ENCODE measurements at regions not wholly inside any gene's neighbourhood (a gene's known extent, or its start where the extent isn't known, plus 50 kb on each side); places are given as distances from the start of the nearest gene placed in this dataset.

- peak; percentile 98 for DNase-seq (ENCODE audit: low read depth, low spot score)
- in situ Hi-C loops (cut with HindIII; ENCODE audit: low sequenced_read_pairs), result no loop called here
- no peak for TF ChIP-seq CTCF (IDR thresholded peaks at IDR 0.05; ENCODE audit: low read depth, low read length)
- no peak overlapping the region for H3K4me3 ChIP-seq (ENCODE audit: low read depth, low read length)
These were observed 392.7 kb upstream of the TBL1XR1 start for GRCh38 chr3:177589911-177590381.

- peak; percentile 66 for DNase-seq (ENCODE audit: low read depth, low spot score)
- in situ Hi-C loops (cut with HindIII; ENCODE audit: low sequenced_read_pairs), result no loop called here
- no peak for TF ChIP-seq CTCF (IDR thresholded peaks at IDR 0.05; ENCODE audit: low read depth, low read length)
These were observed 393.5 kb upstream of the TBL1XR1 start for GRCh38 chr3:177590826-177591225.

GRCh38 chr3:177591379-177591778, 394.1 kb upstream of the TBL1XR1 start:
- TF ChIP-seq CTCF (IDR thresholded peaks at IDR 0.05; ENCODE audit: low read depth, low read length), result no peak
- no peak overlapping the region for H3K4me3 ChIP-seq (ENCODE audit: low read depth, low read length)
- in situ Hi-C loops (cut with HindIII; ENCODE audit: low sequenced_read_pairs), result no loop called here
- DNase-seq (ENCODE audit: low read depth, low spot score), result no peak

More at GRCh38 chr3:177590826-177591225, 393.5 kb upstream of the TBL1XR1 start:
- H3K4me3 ChIP-seq (ENCODE audit: low read depth, low read length), result no peak overlapping the region

- TF ChIP-seq CTCF (IDR thresholded peaks at IDR 0.05; ENCODE audit: low read depth, low read length), result no peak
- in situ Hi-C loops (cut with HindIII; ENCODE audit: low sequenced_read_pairs), result no loop called here
- no peak overlapping the region for H3K4me3 ChIP-seq (ENCODE audit: low read depth, low read length)
- DNase-seq (ENCODE audit: low read depth, low spot score), result no peak
These were observed 396.8 kb upstream of the TBL1XR1 start for GRCh38 chr3:177594096-177594495.

- no peak overlapping the region for H3K4me3 ChIP-seq (ENCODE audit: low read depth, low read length)
- in situ Hi-C loops (cut with HindIII; ENCODE audit: low sequenced_read_pairs), result no loop called here
- TF ChIP-seq CTCF (IDR thresholded peaks at IDR 0.05; ENCODE audit: low read depth, low read length), result no peak
- no peak for DNase-seq (ENCODE audit: low read depth, low spot score)
These were observed 398.4 kb upstream of the TBL1XR1 start for GRCh38 chr3:177595530-177596188.

GRCh38 chr3:177596248-177596815, 399.1 kb upstream of the TBL1XR1 start:
- no peak for TF ChIP-seq CTCF (IDR thresholded peaks at IDR 0.05; ENCODE audit: low read depth, low read length)
- peak; percentile 64 for DNase-seq (ENCODE audit: low read depth, low spot score)
- in situ Hi-C loops (cut with HindIII; ENCODE audit: low sequenced_read_pairs), result no loop called here
- no peak overlapping the region for H3K4me3 ChIP-seq (ENCODE audit: low read depth, low read length)

All from astrocyte of the spinal cord (primary cell).